HG02885 (cell line): ENCODE measurements at regions not wholly inside any gene's neighbourhood (a gene's known extent, or its start where the extent isn't known, plus 50 kb on each side); places are given as distances from the start of the nearest gene placed in this dataset.

ENCODE experiments used
- ATAC-seq: cut with Tn5 transposase; IDR thresholded peaks from one replicate; pipeline ENCODE4 v1.9.1; 2021; ENCODE audit warnings: mild to moderate bottlenecking; ENCODE audit not compliant: unreplicated experiment, poor library complexity

DNA sequence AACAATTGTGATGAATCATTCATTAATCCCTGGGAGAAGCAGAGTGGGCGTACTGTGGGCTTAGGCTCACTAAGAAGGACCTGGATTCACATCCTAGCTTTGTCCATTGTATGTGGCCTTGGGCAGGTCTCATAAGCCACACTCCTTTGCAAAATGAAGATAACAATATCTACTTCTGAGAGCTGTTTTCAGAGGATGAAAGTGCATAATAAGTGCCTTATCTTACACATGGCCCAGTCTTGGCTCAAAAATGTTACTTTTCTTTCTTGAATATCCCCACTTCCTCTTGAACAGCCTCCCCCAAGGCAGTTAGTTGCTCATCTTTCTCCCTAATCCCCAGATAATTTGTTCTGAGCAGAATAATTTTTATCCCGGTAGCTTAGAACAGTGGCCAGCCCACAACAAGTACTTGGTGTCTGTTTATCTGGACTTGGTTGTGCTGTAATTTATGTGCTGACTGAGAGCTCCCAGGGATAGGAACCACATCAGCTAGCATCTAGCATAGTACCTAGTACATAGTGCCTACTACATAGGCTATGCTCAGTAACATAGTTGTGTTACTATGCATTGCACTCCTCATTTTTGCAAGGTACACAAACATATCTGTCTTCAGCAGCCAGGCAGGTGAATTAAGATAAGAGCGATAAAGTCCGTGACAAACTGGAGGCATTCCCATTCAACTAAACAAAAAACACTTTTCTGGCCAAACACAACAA lies 61.7 kb upstream of the NUDT4 start:
- ATAC-seq = no peak

DNA sequence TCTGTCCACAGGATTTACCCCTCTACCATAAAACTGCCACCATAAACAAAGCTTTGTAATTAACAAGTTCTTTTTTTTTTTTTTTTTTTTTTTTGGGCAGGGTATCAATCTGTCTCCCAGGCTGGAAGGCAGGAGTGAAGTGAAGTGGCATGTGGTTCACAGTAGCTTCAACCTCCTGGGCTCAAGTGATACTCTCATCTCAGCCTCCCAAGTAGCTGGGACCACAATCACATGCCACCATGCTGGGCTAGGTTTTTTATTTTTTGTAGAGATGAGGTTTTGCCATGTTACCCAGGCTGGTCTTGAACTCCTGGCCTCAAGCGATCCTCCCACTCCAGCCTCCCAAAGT lies 61.1 kb upstream of the NUDT4 start:
- no peak for ATAC-seq

DNA sequence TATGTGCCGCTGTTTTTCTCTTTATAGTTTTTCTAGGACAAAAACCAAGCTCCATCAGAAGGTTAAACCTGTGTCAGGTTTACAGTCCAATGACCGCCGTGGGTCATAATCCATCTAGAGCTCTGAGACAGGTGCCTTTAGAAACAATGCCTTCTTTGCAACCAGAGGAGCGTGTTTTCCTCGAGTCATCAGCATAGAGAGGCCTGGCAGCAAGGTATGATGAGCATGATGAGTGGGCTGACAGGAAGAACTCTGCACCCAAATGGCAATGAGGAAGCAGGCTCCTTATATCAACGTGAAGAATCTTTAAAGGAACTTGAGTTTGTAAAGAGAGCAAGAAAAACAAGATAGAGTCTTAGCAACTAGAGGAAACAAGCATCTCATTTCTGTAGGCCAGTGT lies 60.5 kb upstream of the NUDT4 start:
- ATAC-seq = no peak

DNA sequence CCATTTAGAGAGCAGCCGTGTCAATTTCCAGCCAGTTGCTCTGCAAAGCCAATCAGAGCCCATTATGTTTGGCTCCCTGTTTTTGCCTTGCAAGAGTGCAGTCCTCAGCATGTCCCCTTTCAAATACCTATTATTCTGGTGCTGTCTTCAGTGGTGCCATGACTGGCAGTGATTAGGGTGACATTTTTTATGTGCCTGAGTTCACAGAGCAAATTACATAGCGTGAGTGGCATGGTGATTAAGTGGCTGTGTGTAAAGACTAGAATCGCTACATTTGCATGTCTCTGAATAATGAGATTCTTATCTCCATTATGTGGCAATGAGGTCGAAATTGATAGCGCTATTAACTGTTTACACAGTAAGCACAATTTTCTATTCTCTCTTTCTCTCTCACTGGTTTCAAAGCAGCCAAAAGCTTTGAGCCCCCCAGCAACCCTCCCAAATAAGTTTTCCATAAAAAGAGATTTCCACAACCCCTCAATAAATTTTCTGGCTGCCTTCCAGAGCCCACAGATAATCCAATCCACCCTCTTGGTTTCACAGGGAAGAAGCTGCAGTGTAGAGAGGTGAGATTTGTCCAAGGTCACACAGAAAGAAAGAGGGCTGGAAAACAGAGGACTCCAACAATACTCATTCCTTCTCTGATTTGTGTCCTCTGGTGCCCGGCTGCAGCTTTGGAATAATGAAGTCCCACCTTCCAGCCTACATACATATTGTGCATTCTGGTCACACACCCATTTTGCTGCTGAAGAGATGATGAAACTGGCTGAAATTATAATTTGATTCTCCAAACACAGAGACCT lies 58.8 kb upstream of the NUDT4 start:
- no peak for ATAC-seq

DNA sequence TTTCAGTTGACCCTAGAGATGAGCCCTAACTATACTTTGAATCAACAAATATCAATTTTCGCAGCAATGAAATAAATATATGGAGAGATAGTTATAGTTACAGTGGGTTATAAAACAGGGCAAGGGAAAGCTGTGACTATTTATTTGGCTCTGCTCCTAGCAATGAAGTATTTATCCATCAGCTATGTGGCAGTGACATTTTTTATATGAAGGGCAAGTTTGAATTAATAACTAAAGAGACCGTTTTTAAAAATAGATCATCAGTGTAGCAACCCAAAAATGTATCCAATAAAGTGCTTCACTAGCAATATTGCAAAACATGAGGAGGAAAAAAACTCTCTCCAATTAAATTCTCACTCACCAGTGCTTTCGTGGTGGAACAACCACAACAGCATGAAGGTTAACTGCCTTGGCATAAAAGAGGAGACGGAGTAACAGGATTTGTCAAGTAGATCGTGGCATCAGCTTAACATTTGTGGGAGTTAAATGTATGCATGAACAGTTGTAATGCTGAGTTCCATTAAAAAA lies 58.1 kb upstream of the NUDT4 start:
- no peak for ATAC-seq

DNA sequence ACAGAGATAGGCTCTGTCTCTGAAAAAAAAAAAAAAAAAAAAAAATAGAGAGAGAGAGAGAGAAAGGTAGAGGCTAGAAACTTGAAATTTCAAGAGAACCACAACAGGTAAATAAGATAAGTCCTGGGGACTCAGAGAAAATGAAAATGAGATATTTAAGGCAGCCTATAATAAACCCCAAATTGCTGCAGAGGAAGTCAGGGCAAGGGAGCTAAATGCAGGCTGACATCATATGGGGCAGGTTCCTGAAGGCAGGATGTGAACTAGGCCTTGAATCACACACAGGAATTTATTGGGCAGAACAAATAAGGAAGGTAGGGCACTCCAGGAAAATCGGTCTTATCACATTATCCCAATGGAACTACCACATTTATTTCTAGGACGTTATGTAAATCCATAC lies 54.9 kb upstream of the NUDT4 start:
- ATAC-seq = no peak

DNA sequence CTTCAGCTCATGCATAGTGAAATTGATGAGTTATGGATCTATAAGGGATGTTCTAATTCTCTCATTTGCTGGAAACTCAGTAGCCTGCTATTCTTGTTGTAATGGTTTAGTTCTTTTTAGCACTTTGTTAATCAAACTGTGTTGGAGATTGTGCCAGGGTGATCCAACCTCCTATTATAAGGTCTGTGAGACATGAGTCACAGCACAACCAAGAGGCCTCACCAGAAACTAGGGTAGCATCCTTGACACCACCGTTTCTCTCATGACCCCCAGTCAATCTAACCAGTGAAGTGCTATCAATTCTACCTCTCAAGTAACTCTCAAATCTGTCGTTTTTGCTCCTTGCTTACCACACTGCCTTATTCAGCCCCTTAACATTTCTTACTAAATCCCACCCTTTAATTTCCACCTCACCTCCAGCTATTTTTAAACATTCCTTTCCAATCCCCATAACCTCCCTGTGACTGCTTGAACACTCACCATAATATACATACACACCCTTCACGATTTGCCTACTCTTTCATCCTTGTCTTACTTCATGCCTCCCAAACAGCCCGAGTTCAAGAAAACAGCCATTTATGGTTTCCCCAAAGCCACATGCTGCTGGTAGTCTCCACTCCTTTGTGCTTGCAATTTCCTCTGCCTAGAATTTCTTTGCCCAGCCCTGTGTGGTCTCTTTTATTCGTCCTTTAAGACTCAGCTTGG lies 53.9 kb upstream of the NUDT4 start:
- ATAC-seq = no peak

DNA sequence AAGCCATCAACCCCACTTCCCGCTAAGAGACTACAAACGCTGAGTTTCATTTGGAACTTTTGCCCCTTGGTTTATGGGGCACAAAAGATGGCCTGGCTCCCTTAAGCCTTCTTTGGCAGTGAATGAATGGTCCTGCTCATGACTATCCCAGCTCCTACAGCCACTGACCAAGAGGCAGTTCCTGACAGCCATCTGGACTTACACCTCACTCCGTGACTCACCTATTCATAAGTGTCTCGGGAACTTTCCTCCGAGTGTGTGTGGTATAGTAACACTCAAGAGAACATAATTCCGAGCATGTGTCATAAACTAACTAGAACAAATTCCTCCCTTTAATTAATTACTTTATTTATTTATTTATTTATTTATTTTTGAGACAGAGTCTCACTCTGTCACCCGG lies 51.9 kb upstream of the NUDT4 start:
- ATAC-seq = no peak
